Fibroblast of lung (primary cell): ENCODE measurements at regions not wholly inside any gene's neighbourhood (a gene's known extent, or its start where the extent isn't known, plus 50 kb on each side); places are given as distances from the start of the nearest gene placed in this dataset.

Experiments used
- DNase-seq, 2 donors: peaks; one replicate each; pipeline versions ENCODE4 v3.0.0 to v3.0.0-alpha.2; 2010; ENCODE audit warnings: low read depth in 2 of 2
- H2AFZ ChIP-seq: 2 replicates; pipeline ENCODE4 v1.5.1; 2012; ENCODE audit warnings: low read length, control low read depth, inconsistent platforms
- H3K27ac ChIP-seq: 2 replicates; pipeline ENCODE4 v1.5.1; 2011; ENCODE audit warnings: low read length, control low read depth; ENCODE audit not compliant: insufficient read depth
- H3K27me3 ChIP-seq: 2 replicates; pipeline ENCODE4 v1.5.1; 2011; ENCODE audit warnings: mild to moderate bottlenecking, low read length; ENCODE audit not compliant: control insufficient read depth, insufficient read depth
- H3K36me3 ChIP-seq: 2 replicates; pipeline ENCODE4 v1.5.1; 2011; ENCODE audit warnings: low read length; ENCODE audit not compliant: control insufficient read depth, insufficient read depth
- H3K4me1 ChIP-seq: 2 replicates; pipeline ENCODE4 v1.5.1; 2011; ENCODE audit warnings: low read length; ENCODE audit not compliant: control insufficient read depth, insufficient read depth; ENCODE audit errors: extremely low read depth
- H3K4me2 ChIP-seq: 2 replicates; pipeline ENCODE4 v1.5.1; 2011; ENCODE audit warnings: low read length, control low read depth; ENCODE audit not compliant: insufficient read depth; ENCODE audit errors: extremely low read depth
- H3K4me3 ChIP-seq, 4 experiments: fragments of 200-600 bp in 1 of 4; sonication (generic) in 1 of 4; replicated peaks in 1 of 4; 2 replicates each; pipeline ENCODE4 v1.5.1; 2011 to 2016; ENCODE audit warnings: low read length in 4 of 4, low read depth in 3 of 4, mild to moderate bottlenecking in 3 of 4, control low read depth in 2 of 4, inconsistent platforms in 1 of 4, mixed read lengths in 1 of 4; ENCODE audit not compliant: insufficient read depth in 1 of 4; ENCODE audit errors: control extremely low read depth in 1 of 4
- H3K79me2 ChIP-seq: 2 replicates; pipeline ENCODE4 v1.5.1; 2012; ENCODE audit warnings: mild to moderate bottlenecking, low read length, inconsistent platforms; ENCODE audit not compliant: control insufficient read depth, insufficient read depth
- H3K9ac ChIP-seq: 2 replicates; pipeline ENCODE4 v1.5.1; 2011; ENCODE audit warnings: mild to moderate bottlenecking, low read length, control low read depth; ENCODE audit not compliant: insufficient read depth
- H3K9me3 ChIP-seq: 2 replicates; pipeline ENCODE4 v1.5.1; 2012; ENCODE audit warnings: low read depth, low read length; ENCODE audit not compliant: control insufficient read depth, insufficient read depth
- H4K20me1 ChIP-seq: 2 replicates; pipeline ENCODE4 v1.5.1; 2011; ENCODE audit warnings: low read length; ENCODE audit not compliant: control insufficient read depth, insufficient read depth; ENCODE audit errors: extremely low read depth
- CTCF ChIP-seq, 2 donors: IDR thresholded peaks in 1 of 2; conservative IDR thresholded peaks in 1 of 2; 1 replicate in 1 of 2; 2 replicates in 1 of 2; pipeline ENCODE4 v1.5.1; 2011 to 2012; ENCODE audit warnings: low read length in 2 of 2, control low read depth in 1 of 2, inconsistent platforms in 1 of 2, low read depth in 1 of 2, mild to moderate bottlenecking in 1 of 2
- EZH2 ChIP-seq: IDR thresholded peaks from 2 replicates; pipeline ENCODE4 v1.5.1; 2012; ENCODE audit warnings: low read length, control low read depth, mild to moderate bottlenecking; ENCODE audit errors: missing control alignments

- Histone ChIP-seq H2AFZ (no peak overlapping the region), H3K27me3 (no peaks in the 10 kb centered on the region), H3K4me2 (no peak overlapping the region), H3K4me3 (no peak overlapping the region), H3K4me1 (no peaks in the 10 kb centered on the region), H3K27ac (no peak overlapping the region), H3K79me2 (no peaks in the 10 kb centered on the region), H3K9ac (no peak overlapping the region), H4K20me1 (no peaks in the 10 kb centered on the region), H3K9me3 (no peaks in the 10 kb centered on the region), H3K36me3 (no peaks in the 10 kb centered on the region)
- no peak for DNase-seq
- TF ChIP-seq EZH2 (no peak), CTCF (conservative IDR thresholded peaks at IDR 0.05 in 1 of 2, IDR thresholded peaks at IDR 0.05 in 1 of 2; ENCODE audit: low read depth in 1 of 2, low read length in 2 of 2) (no peak)
These were observed 98.2 kb upstream of the PMAIP1 start for GRCh38 chr18:59801576-59801975.

- Histone ChIP-seq H4K20me1 (no peaks in the 10 kb centered on the region), H3K9me3 (no peaks in the 10 kb centered on the region), H3K27me3 (no peaks in the 10 kb centered on the region), H3K9ac (no peak overlapping the region), H3K27ac (no peak overlapping the region), H2AFZ (no peak overlapping the region), H3K4me1 (no peaks in the 10 kb centered on the region), H3K4me2 (no peak overlapping the region), H3K36me3 (no peaks in the 10 kb centered on the region), H3K79me2 (no peaks in the 10 kb centered on the region), H3K4me3 (no peak overlapping the region)
- no peak for TF ChIP-seq EZH2
- TF ChIP-seq CTCF (conservative IDR thresholded peaks at IDR 0.05 in 1 of 2, IDR thresholded peaks at IDR 0.05 in 1 of 2; ENCODE audit: low read depth in 1 of 2, low read length in 2 of 2), result no peak
- DNase-seq, result no peak
These were observed 98.9 kb upstream of the PMAIP1 start for GRCh38 chr18:59800897-59801296.

- H3K27ac ChIP-seq, result no peak overlapping the region
- H3K4me3 ChIP-seq, result no peak overlapping the region
- no peak for TF ChIP-seq CTCF (conservative IDR thresholded peaks at IDR 0.05 in 1 of 2, IDR thresholded peaks at IDR 0.05 in 1 of 2; ENCODE audit: low read depth in 1 of 2, low read length in 2 of 2)
- TF ChIP-seq EZH2, result no peak
- H3K4me1 ChIP-seq, result no peaks in the 10 kb centered on the region
- H2AFZ ChIP-seq, result no peak overlapping the region
- H3K9me3 ChIP-seq, result no peaks in the 10 kb centered on the region
- no peaks in the 10 kb centered on the region for H3K27me3 ChIP-seq
- H3K9ac ChIP-seq, result no peak overlapping the region
- H3K36me3 ChIP-seq, result no peaks in the 10 kb centered on the region
- no peaks in the 10 kb centered on the region for H4K20me1 ChIP-seq
- DNase-seq, result peak in 1 of 2 donors; percentile 68
- no peaks in the 10 kb centered on the region for H3K79me2 ChIP-seq
- H3K4me2 ChIP-seq, result no peak overlapping the region
These were observed 100.3 kb upstream of the PMAIP1 start for GRCh38 chr18:59799383-59800015.
